NT2/D1 (cell line): ENCODE measurements at regions not wholly inside any gene's neighbourhood (a gene's known extent, or its start where the extent isn't known, plus 50 kb on each side); places are given as distances from the start of the nearest gene placed in this dataset.
"Not testable (repeated sequence)": the region's sequence is repeated elsewhere in the genome, so short reads cannot be mapped to it uniquely, and the experiment has no call there.

Experiments used
- SUZ12 ChIP-seq: IDR thresholded peaks from 2 replicates; pipeline ENCODE4 v1.6.1; 2011; ENCODE audit not compliant: insufficient read length, insufficient read depth; ENCODE audit errors: extremely low read depth
- YY1 ChIP-seq: IDR thresholded peaks from 2 replicates; pipeline ENCODE4 v1.6.1; 2011; ENCODE audit not compliant: insufficient read length, insufficient read depth
- ZNF274 ChIP-seq: IDR thresholded peaks from 2 replicates; pipeline ENCODE4 v1.6.1; 2011; ENCODE audit warnings: mild to moderate bottlenecking, low read depth, low read length

GRCh38 chr9:104235347-104236120 lies 141.4 kb downstream of the SMC2 start:
- TF ChIP-seq ZNF274, YY1, SUZ12: not testable (repeated sequence)
